SJSA1 (cell line): ENCODE measurements at regions not wholly inside any gene's neighbourhood (a gene's known extent, or its start where the extent isn't known, plus 50 kb on each side); places are given as distances from the start of the nearest gene placed in this dataset.
"Not testable (repeated sequence)": the region's sequence is repeated elsewhere in the genome, so short reads cannot be mapped to it uniquely, and the experiment has no call there.

Experiments used
- DNase-seq, 2 experiments: peaks; one replicate each; pipeline ENCODE4 v3.0.0-alpha.2; 2015 to 2020; ENCODE audit warnings: low spot score in 2 of 2, low read depth in 1 of 2
- H3K27ac ChIP-seq: fragments of 250-450 bp; sonication (Bioruptor Pico); 2 replicates; pipeline ENCODE4 v1.5.1; 2020; ENCODE audit warnings: mild to moderate bottlenecking, moderate library complexity
- H3K27me3 ChIP-seq: fragments of 250-450 bp; sonication (Bioruptor Pico); replicated peaks from 2 replicates; pipeline ENCODE4 v1.5.1; 2020; ENCODE audit warnings: mild to moderate bottlenecking, moderate library complexity
- H3K36me3 ChIP-seq: fragments of 250-450 bp; sonication (Bioruptor Pico); 2 replicates; pipeline ENCODE4 v1.5.1; 2020; ENCODE audit warnings: mild to moderate bottlenecking
- H3K4me1 ChIP-seq: fragments of 250-450 bp; sonication (Bioruptor Pico); replicated peaks from 2 replicates; pipeline ENCODE4 v1.6.1; 2021; ENCODE audit warnings: mild to moderate bottlenecking
- H3K4me3 ChIP-seq: fragments of 250-450 bp; sonication (Bioruptor Pico); 2 replicates; pipeline ENCODE4 v1.5.1; 2020; ENCODE audit warnings: mild to moderate bottlenecking
- H3K9me3 ChIP-seq: fragments of 250-450 bp; sonication (Bioruptor Pico); replicated peaks from 2 replicates; pipeline ENCODE4 v1.5.1; 2020; ENCODE audit warnings: mild to moderate bottlenecking

GRCh38 chr12:124070394-124071074, 97.5 kb downstream of the ZNF664 start:
- not testable (repeated sequence) for H3K27me3 ChIP-seq, H3K4me3 ChIP-seq, H3K27ac ChIP-seq, H3K36me3 ChIP-seq, DNase-seq, H3K9me3 ChIP-seq
- peaks cover 18% of the 10 kb centered on the region for H3K4me1 ChIP-seq

- H3K9me3 ChIP-seq: peaks cover 2% of the 10 kb centered on the region; the same call in 1 of the 2 replicates
- no peak overlapping the region for H3K27ac ChIP-seq
- peaks cover 18% of the 10 kb centered on the region for H3K4me1 ChIP-seq
- H3K36me3 ChIP-seq: no peaks in the 10 kb centered on the region
- no peak for DNase-seq
- H3K27me3 ChIP-seq: no peaks in the 10 kb centered on the region
- H3K4me3 ChIP-seq: no peak overlapping the region
Measured at GRCh38 chr12:124071075-124071443, 98.0 kb downstream of the ZNF664 start.

- Histone ChIP-seq H3K27ac (0 out of 2 replicates have a peak overlapping the region, but pooled peaks have one; percentile 10), H3K36me3 (no peaks in the 10 kb centered on the region), H3K9me3 (no peaks in the 10 kb centered on the region), H3K27me3 (no peaks in the 10 kb centered on the region; the same call in 1 of the 2 replicates), H3K4me1 (peaks cover 18% of the 10 kb centered on the region), H3K4me3 (no peak overlapping the region)
- peak in 1 of 2 experiments; percentile 7 for DNase-seq
Measured at GRCh38 chr12:124073356-124074035, 100.5 kb downstream of the ZNF664 start.

GRCh38 chr12:124075841-124076240, 102.8 kb downstream of the ZNF664 start:
- DNase-seq: no peak
- peaks cover 11% of the 10 kb centered on the region for H3K4me1 ChIP-seq
- H3K36me3 ChIP-seq: no peaks in the 10 kb centered on the region
- H3K27me3 ChIP-seq: no peaks in the 10 kb centered on the region; the same call in 1 of the 2 replicates
- no peaks in the 10 kb centered on the region for H3K9me3 ChIP-seq
- H3K4me3 ChIP-seq: no peak overlapping the region
- H3K27ac ChIP-seq: no peak overlapping the region

GRCh38 chr12:124077701-124078100, 104.7 kb downstream of the ZNF664 start:
- Histone ChIP-seq H3K9me3 (no peaks in the 10 kb centered on the region), H3K4me1 (peaks cover 11% of the 10 kb centered on the region), H3K27me3 (no peaks in the 10 kb centered on the region; the same call in 1 of the 2 replicates), H3K36me3 (no peaks in the 10 kb centered on the region), H3K27ac (no peak overlapping the region), H3K4me3 (no peak overlapping the region)
- DNase-seq: no peak

- Histone ChIP-seq H3K9me3 (no peaks in the 10 kb centered on the region), H3K27me3 (no peaks in the 10 kb centered on the region; the same call in 1 of the 2 replicates), H3K36me3 (no peaks in the 10 kb centered on the region), H3K4me1 (peaks cover 3% of the 10 kb centered on the region), H3K27ac (no peak overlapping the region), H3K4me3 (no peak overlapping the region)
- no peak for DNase-seq
Measured at GRCh38 chr12:124078800-124079199, 105.8 kb downstream of the ZNF664 start.

- no peaks in the 10 kb centered on the region for H3K9me3 ChIP-seq
- no peaks in the 10 kb centered on the region for H3K36me3 ChIP-seq
- H3K27me3 ChIP-seq: no peaks in the 10 kb centered on the region; the same call in 1 of the 2 replicates
- no peaks in the 10 kb centered on the region for H3K4me1 ChIP-seq
- H3K4me3 ChIP-seq: no peak overlapping the region
- no peak overlapping the region for H3K27ac ChIP-seq
- DNase-seq: no peak
Measured at GRCh38 chr12:124080649-124081048, 107.6 kb downstream of the ZNF664 start.

- Histone ChIP-seq H3K27me3 (no peaks in the 10 kb centered on the region; the same call in 1 of the 2 replicates), H3K27ac (no peak overlapping the region)
Measured at GRCh38 chr12:124082012-124082411, 109.0 kb downstream of the ZNF664 start.

GRCh38 chr12:124082687-124083086, 109.7 kb downstream of the ZNF664 start:
- no peaks in the 10 kb centered on the region; the same call in 1 of the 2 replicates for H3K27me3 ChIP-seq
- no peak overlapping the region for H3K27ac ChIP-seq
- no peaks in the 10 kb centered on the region for H3K9me3 ChIP-seq
- no peaks in the 10 kb centered on the region for H3K4me1 ChIP-seq
- H3K4me3 ChIP-seq: no peak overlapping the region
- no peak for DNase-seq
- H3K36me3 ChIP-seq: no peaks in the 10 kb centered on the region

More at GRCh38 chr12:124082012-124082411, 109.0 kb downstream of the ZNF664 start:
- Histone ChIP-seq H3K4me1 (no peaks in the 10 kb centered on the region), H3K9me3 (no peaks in the 10 kb centered on the region), H3K4me3 (no peak overlapping the region), H3K36me3 (no peaks in the 10 kb centered on the region)
- no peak for DNase-seq

GRCh38 chr12:124083708-124084107, 110.7 kb downstream of the ZNF664 start:
- Histone ChIP-seq H3K4me1 (no peaks in the 10 kb centered on the region), H3K36me3 (no peaks in the 10 kb centered on the region), H3K9me3 (no peaks in the 10 kb centered on the region), H3K4me3 (no peak overlapping the region), H3K27me3 (no peaks in the 10 kb centered on the region), H3K27ac (no peak overlapping the region)
- DNase-seq: no peak

- DNase-seq: no peak
- no peaks in the 10 kb centered on the region for H3K36me3 ChIP-seq
- H3K27me3 ChIP-seq: no peaks in the 10 kb centered on the region
- H3K4me1 ChIP-seq: no peaks in the 10 kb centered on the region
- no peak overlapping the region for H3K4me3 ChIP-seq
- no peaks in the 10 kb centered on the region for H3K9me3 ChIP-seq
- no peak overlapping the region for H3K27ac ChIP-seq
Measured at GRCh38 chr12:124085419-124086296, 112.6 kb downstream of the ZNF664 start.

GRCh38 chr12:124086299-124086898, 113.4 kb downstream of the ZNF664 start:
- H3K9me3 ChIP-seq: no peaks in the 10 kb centered on the region
- H3K36me3 ChIP-seq: no peaks in the 10 kb centered on the region
- H3K27me3 ChIP-seq: no peaks in the 10 kb centered on the region
- no peaks in the 10 kb centered on the region for H3K4me1 ChIP-seq
- no peak for DNase-seq
- no peak overlapping the region for H3K27ac ChIP-seq
- H3K4me3 ChIP-seq: no peak overlapping the region

- no peak overlapping the region for H3K4me3 ChIP-seq
- H3K27ac ChIP-seq: no peak overlapping the region
- no peaks in the 10 kb centered on the region for H3K9me3 ChIP-seq
- H3K36me3 ChIP-seq: no peaks in the 10 kb centered on the region
- no peaks in the 10 kb centered on the region for H3K27me3 ChIP-seq
- DNase-seq: no peak
- H3K4me1 ChIP-seq: no peaks in the 10 kb centered on the region
Measured at GRCh38 chr12:124087266-124088051, 114.4 kb downstream of the ZNF664 start.
